K562 (cell line): ENCODE measurements at regions not wholly inside any gene's neighbourhood (a gene's known extent, or its start where the extent isn't known, plus 50 kb on each side); places are given as distances from the start of the nearest gene placed in this dataset.

Source experiments
- ATAC-seq: fragments of 200-7000 bp; cut with Tn5 transposase; 3 replicates; pipeline ENCODE4 v1.9.1; 2020; ENCODE audit warnings: moderate library complexity
- BruUV-seq: library from RNA; stranded (reverse); fragments of 400-500 nt; replicated peaks from 2 replicates; lab custom pipeline; 2021; lab: Mats Ljungman, UMichigan
- CTCF ChIA-PET: fragments of 300-600 bp; formaldehyde crosslinking; extraction: SDS; loops from one replicate; lab custom pipeline; 2021; ENCODE audit warnings: low intra/inter-chr PET ratio; lab: Yijun Ruan, JAX
- POLR2A ChIA-PET: fragments of 300-600, 350-650 bp; sonication (Branson Sonifier 250); formaldehyde crosslinking; extraction: SDS; loops from one replicate; lab custom pipeline; 2021; ENCODE audit warnings: antibody characterized with exemption, inconsistent platforms; lab: Yijun Ruan, JAX
- DNase-seq, 4 experiments: peaks; one replicate each; pipeline versions ENCODE4 v3.0.0 to v3.0.0-alpha.2; 2011 to 2018; ENCODE audit warnings: low spot score in 3 of 4, mixed read lengths in 3 of 4; ENCODE audit errors: extremely low read depth in 1 of 4
- FAIRE-seq: peaks from 2 replicates; lab custom pipeline; 2011; peaks lifted over from hg19 to GRCh38; lab: Jason Lieb, UNC
- H2AFZ ChIP-seq: 2 replicates; pipeline ENCODE4 v1.6.0; 2011; ENCODE audit warnings: low read depth, low read length, control low read depth, inconsistent platforms
- H3K27ac ChIP-seq: fragments of 200-600 bp; 3 replicates; pipeline ENCODE4 v1.8.0; 2011; ENCODE audit warnings: low read depth, mild to moderate bottlenecking, control low read depth, inconsistent platforms, low read length, moderate library complexity, mixed read lengths; ENCODE audit errors: extremely low read depth
- H3K27me3 ChIP-seq, 2 experiments: fragments of 300-600 bp in 1 of 2; 2 replicates in 1 of 2; 3 replicates in 1 of 2; pipeline versions ENCODE4 v1.6.0 to v1.8.0; 2011; ENCODE audit warnings: inconsistent platforms in 2 of 2, low read length in 2 of 2, mild to moderate bottlenecking in 1 of 2, mixed read lengths in 1 of 2, moderate library complexity in 1 of 2; ENCODE audit not compliant: control insufficient read depth in 2 of 2, insufficient read depth in 2 of 2
- H3K36me3 ChIP-seq: fragments of 300-600 bp; 3 replicates; pipeline ENCODE4 v1.8.0; 2011; ENCODE audit warnings: mild to moderate bottlenecking, low read length, inconsistent platforms; ENCODE audit not compliant: control insufficient read depth, insufficient read depth
- H3K4me1 ChIP-seq, 2 experiments: fragments of 200-600 bp in 1 of 2; replicated peaks in 1 of 2; 2 replicates in 1 of 2; 3 replicates in 1 of 2; pipeline versions ENCODE4 v1.5.1 to v1.8.0; 2011; ENCODE audit warnings: inconsistent platforms in 2 of 2, low read length in 2 of 2, mild to moderate bottlenecking in 1 of 2, mixed read lengths in 1 of 2, moderate library complexity in 1 of 2; ENCODE audit not compliant: control insufficient read depth in 2 of 2, insufficient read depth in 2 of 2
- H3K4me2 ChIP-seq: 2 replicates; pipeline ENCODE4 v1.6.1; 2011; ENCODE audit warnings: low read length, control low read depth, inconsistent platforms, mixed read lengths; ENCODE audit not compliant: insufficient read depth
- H3K4me3 ChIP-seq: fragments of 200-600 bp; sonication (generic), shearing (Covaris generic); 2 replicates; pipeline ENCODE4 v1.5.1; 2016; ENCODE audit warnings: control low read depth, inconsistent platforms
- H3K79me2 ChIP-seq: fragments of 200-600 bp; 3 replicates; pipeline ENCODE4 v1.8.0; 2011; ENCODE audit warnings: low read length, inconsistent platforms; ENCODE audit not compliant: control insufficient read depth, insufficient read depth
- H3K9ac ChIP-seq, 2 experiments: 2 replicates each; pipeline versions ENCODE4 v1.6.0 to v1.6.1; 2011; ENCODE audit warnings: low read depth in 2 of 2, low read length in 2 of 2, control low read depth in 1 of 2, inconsistent platforms in 1 of 2, mild to moderate bottlenecking in 1 of 2, mixed read lengths in 1 of 2; ENCODE audit not compliant: insufficient read depth in 1 of 2
- H3K9me1 ChIP-seq: one replicate; pipeline ENCODE4 v1.6.0; 2011; ENCODE audit warnings: inconsistent platforms, mild to moderate bottlenecking, low read length, moderate library complexity; ENCODE audit not compliant: control insufficient read depth, insufficient read depth
- H3K9me3 ChIP-seq: replicated peaks from 2 replicates; pipeline ENCODE4 v1.5.1; 2011; ENCODE audit warnings: low read depth, low read length, inconsistent platforms; ENCODE audit not compliant: control insufficient read depth, insufficient read depth
- H4K20me1 ChIP-seq: replicated peaks from 2 replicates; pipeline ENCODE4 v1.6.1; 2011; ENCODE audit warnings: low read length, inconsistent platforms, mixed read lengths; ENCODE audit not compliant: control insufficient read depth, insufficient read depth
- ARHGAP35 ChIP-seq: fragments of 450-650 bp; IDR thresholded peaks from 2 replicates; pipeline ENCODE4 v1.6.1; 2018; ENCODE audit not compliant: partially characterized antibody
- CCNT2 ChIP-seq: IDR thresholded peaks from 2 replicates; pipeline ENCODE4 v1.6.1; 2011; ENCODE audit warnings: borderline replicate concordance, low read depth, mild to moderate bottlenecking, moderate library complexity, mixed read lengths, low read length; ENCODE audit not compliant: insufficient read length; ENCODE audit errors: extremely low read depth
- CUX1 ChIP-seq: fragments of 200-800 bp; sonication (Bioruptor generic); IDR thresholded peaks from 2 replicates; pipeline ENCODE4 v1.6.1; 2016; ENCODE audit warnings: missing genetic modification characterization, missing compliant biosample characterization
- ELF4 ChIP-seq: fragments of 450-650 bp; formaldehyde crosslinking; IDR thresholded peaks from 2 replicates; pipeline ENCODE4 v1.4.0; 2022; ENCODE audit warnings: missing genetic modification characterization
- FOSL1 ChIP-seq: fragments of 200-800 bp; sonication (Bioruptor generic); conservative IDR thresholded peaks from 2 replicates; pipeline ENCODE4 v1.6.1; 2016; ENCODE audit warnings: missing genetic modification characterization, missing compliant biosample characterization
- FOXM1 ChIP-seq, 2 experiments: fragments of 450-650 bp in 1 of 2; sonication (generic) in 1 of 2; formaldehyde crosslinking in 1 of 2; IDR thresholded peaks; 2 replicates each; pipeline versions ENCODE4 v1.6.1 to v1.9.0; 2017 to 2022; ENCODE audit warnings: low read depth in 2 of 2, mild to moderate bottlenecking in 2 of 2, missing genetic modification reagents in 1 of 2, moderate library complexity in 1 of 2
- HMG20A ChIP-seq: fragments of 450-650 bp; formaldehyde crosslinking; conservative IDR thresholded peaks from 2 replicates; pipeline ENCODE4 v1.4.0; 2020; ENCODE audit warnings: mild to moderate bottlenecking, mixed read lengths
- ZBTB11 ChIP-seq, 3 experiments: fragments of 200-800 bp in 1 of 3; fragments of 250-450 bp in 1 of 3; fragments of 450-650 bp in 1 of 3; sonication (Bioruptor Pico) in 1 of 3; sonication (Bioruptor generic) in 1 of 3; formaldehyde crosslinking in 1 of 3; IDR thresholded peaks; 2 replicates each; pipeline versions ENCODE4 v1.6.1 to v1.8.0; 2016 to 2022; ENCODE audit warnings: mild to moderate bottlenecking in 2 of 3, missing genetic modification characterization in 2 of 3, missing compliant biosample characterization in 1 of 3, moderate library complexity in 1 of 3
- ZNF121 ChIP-seq: sonication (generic); formaldehyde crosslinking; conservative IDR thresholded peaks from 2 replicates; pipeline ENCODE4 v1.8.0; 2022; ENCODE audit warnings: missing genetic modification reagents
- ZNF282 ChIP-seq: sonication (generic); formaldehyde crosslinking; IDR thresholded peaks from 2 replicates; pipeline ENCODE4 v1.8.1; 2023; ENCODE audit warnings: missing genetic modification reagents
- ZNF316 ChIP-seq: fragments of 450-650 bp; IDR thresholded peaks from 2 replicates; pipeline ENCODE4 v1.6.1; 2016
- ZNF408 ChIP-seq: fragments of 250-450 bp; sonication (Bioruptor Pico); IDR thresholded peaks from 2 replicates; pipeline ENCODE4 v1.4.0; 2020; ENCODE audit warnings: low read depth, mild to moderate bottlenecking, moderate library complexity
- ZNF445 ChIP-seq: fragments of 250-450 bp; sonication (Bioruptor Pico); IDR thresholded peaks from 2 replicates; pipeline ENCODE4 v1.4.0; 2020; ENCODE audit warnings: low read depth, mild to moderate bottlenecking, moderate library complexity
- WGBS: fragments of 100-300 bp; shearing (Covaris generic); methylation state at CpG from one replicate; pipeline ENCODE4 v1.1.6; 2016; ENCODE audit warnings: low coverage, mixed read lengths; ENCODE audit not compliant: insufficient coverage; ENCODE audit errors: missing lambda C conversion rate; 5-methylcytosine and 5-hydroxymethylcytosine counted together
- in situ Hi-C: fragments of 300-500 bp; cut with MboI; formaldehyde crosslinking; loops from 4 replicates; pipeline ENCODE4 v1.15.0; 2018; ENCODE audit warnings: inconsistent platforms, mixed read lengths
- intact Hi-C: fragments of 100-400 bp; cut with micrococcal nuclease; formaldehyde crosslinking; loops from 2 replicates; pipeline ENCODE4 v1.14.2; 2022

GRCh38 chrX:96181605-96182004 is 503.0 kb upstream of the DIAPH2 start (continued):
- TF ChIP-seq FOXM1 (IDR thresholded peaks at IDR 0.05; ENCODE audit: low read depth) (no peak), FOXM1 (CRISPR knock-in tag; IDR thresholded peaks at IDR 0.05; ENCODE audit: low read depth) (no peak), ZNF408 (CRISPR knock-in tag) (no peak), ZNF445 (CRISPR knock-in tag) (no peak), ZNF121 (CRISPR knock-in tag) (no peak), ARHGAP35 (no peak), CCNT2 (no peak), ZNF282 (CRISPR knock-in tag) (no peak), HMG20A (CRISPR knock-in tag) (no peak)

GRCh38 chrX:96182366-96182765 is 502.3 kb upstream of the DIAPH2 start:
- ChIA-PET CTCF (no interaction called here), POLR2A (no interaction called here)
- FAIRE-seq (no peak), ATAC-seq (no peak), DNase-seq (peak in 1 of 4 experiments; percentile 0)
- Histone ChIP-seq H3K9me1 (no peaks in the 10 kb centered on the region), H3K27ac (no peak overlapping the region), H3K79me2 (no peaks in the 10 kb centered on the region), H3K4me3 (no peak overlapping the region), H3K36me3 (no peaks in the 10 kb centered on the region), H3K4me1 (no peaks in the 10 kb centered on the region), H3K9ac (no peak overlapping the region), H3K9me3 (no peaks in the 10 kb centered on the region), H3K27me3 (no peaks in the 10 kb centered on the region), H3K4me2 (no peak overlapping the region), H2AFZ (no peak overlapping the region), H4K20me1 (no peaks in the 10 kb centered on the region)
- WGBS = 0% methylated on average over 1 of the region's 1 CpG
- intact Hi-C loops (no loop called here), in situ Hi-C loops (no loop called here)
- no TSS peak for BruUV-seq
- TF ChIP-seq ELF4 (CRISPR knock-in tag) = no peak
- no peak for TF ChIP-seq ZBTB11 (CRISPR knock-in tag; IDR thresholded peaks at IDR 0.05)
- TF ChIP-seq CUX1 (CRISPR knock-in tag) = no peak
- TF ChIP-seq ZNF316 = no peak
- no peak for TF ChIP-seq FOSL1 (tag)
